Breast epithelium (tissue), 4 donors: ENCODE measurements at regions not wholly inside any gene's neighbourhood (a gene's known extent, or its start where the extent isn't known, plus 50 kb on each side); places are given as distances from the start of the nearest gene placed in this dataset.

Experiments
- DNase-seq, 2 donors: peaks; one replicate each; pipeline ENCODE4 v3.0.0-alpha.2; 2019; ENCODE audit warnings: low spot score in 2 of 2
- H3K27ac ChIP-seq, 2 donors: fragments of 200-600 bp; sonication (generic) in 1 of 2; one replicate each; pipeline ENCODE4 v1.5.1; 2016 to 2019; ENCODE audit warnings: mild to moderate bottlenecking in 1 of 2
- H3K27me3 ChIP-seq, 2 donors: fragments of 200-600 bp; sonication (generic) in 1 of 2; one replicate each; pipeline versions ENCODE4 v1.5.1 to v1.6.0; 2017 to 2019; ENCODE audit warnings: control low read depth in 1 of 2, mild to moderate bottlenecking in 1 of 2
- H3K36me3 ChIP-seq: fragments of 200-600 bp; one replicate; pipeline ENCODE4 v1.5.1; 2019
- H3K4me1 ChIP-seq, 2 donors: fragments of 200-600 bp; sonication (generic); one replicate each; pipeline ENCODE4 v1.5.1; 2016 to 2019; ENCODE audit warnings: control low read depth in 1 of 2
- H3K4me3 ChIP-seq, 3 donors: fragments of 200-600 bp; sonication (generic); 1 replicate in 2 of 3; 2 replicates in 1 of 3; pipeline ENCODE4 v1.5.1; 2016 to 2019; ENCODE audit warnings: mild to moderate bottlenecking in 3 of 3, moderate library complexity in 2 of 3
- H3K9me3 ChIP-seq, 2 donors: fragments of 200-600 bp; sonication (generic) in 1 of 2; one replicate each; pipeline ENCODE4 v1.5.1; 2016 to 2019; ENCODE audit warnings: control low read depth in 1 of 2
- CTCF ChIP-seq, 3 donors: fragments of 450-650 bp; IDR thresholded peaks; one replicate each; pipeline ENCODE4 v1.5.1; 2016 to 2017; ENCODE audit warnings: antibody characterized with exemption in 3 of 3, mild to moderate bottlenecking in 3 of 3, moderate library complexity in 3 of 3
- POLR2A ChIP-seq: fragments of 450-650 bp; IDR thresholded peaks from one replicate; pipeline ENCODE4 v1.6.1; 2016; ENCODE audit warnings: antibody characterized with exemption, mild to moderate bottlenecking, moderate library complexity
- POLR2AphosphoS5 ChIP-seq, 3 donors: sonication (generic); formaldehyde crosslinking; IDR thresholded peaks; one replicate each; pipeline ENCODE4 v1.6.1; 2017; ENCODE audit warnings: antibody characterized with exemption in 3 of 3
- intact Hi-C: fragments of 100-400 bp; cut with DNase I; formaldehyde crosslinking; loops from one replicate; pipeline ENCODE4 v1.15.1; 2023; ENCODE audit warnings: low total_unique reads

GRCh38 chr3:94414418-94414817 is 351.6 kb downstream of the NSUN3 start:
- no peak overlapping the region for H3K27ac ChIP-seq
- H3K4me1 ChIP-seq = no peaks in the 10 kb centered on the region
- H3K9me3 ChIP-seq = no peaks in the 10 kb centered on the region
- no peaks in the 10 kb centered on the region for H3K27me3 ChIP-seq
- H3K36me3 ChIP-seq = no peaks in the 10 kb centered on the region
- DNase-seq = no peak
- intact Hi-C loops = no loop called here
- H3K4me3 ChIP-seq = no peak overlapping the region
- TF ChIP-seq CTCF (IDR thresholded peaks at IDR 0.05) = no peak
- no peak for TF ChIP-seq POLR2AphosphoS5 (IDR thresholded peaks at IDR 0.05)
- no peak for TF ChIP-seq POLR2A

GRCh38 chr3:94416768-94417167 is 353.9 kb downstream of the NSUN3 start:
- no peaks in the 10 kb centered on the region for H3K9me3 ChIP-seq
- DNase-seq = no peak
- no peak overlapping the region for H3K27ac ChIP-seq
- TF ChIP-seq POLR2A (no peak), CTCF (IDR thresholded peaks at IDR 0.05) (no peak), POLR2AphosphoS5 (IDR thresholded peaks at IDR 0.05) (no peak)
- H3K36me3 ChIP-seq = no peaks in the 10 kb centered on the region
- H3K4me1 ChIP-seq = no peaks in the 10 kb centered on the region
- H3K27me3 ChIP-seq = no peaks in the 10 kb centered on the region
- intact Hi-C loops = no loop called here
- no peak overlapping the region for H3K4me3 ChIP-seq

- H3K27me3 ChIP-seq = no peaks in the 10 kb centered on the region
- no peak overlapping the region for H3K27ac ChIP-seq
- H3K4me1 ChIP-seq = no peaks in the 10 kb centered on the region
- no peak for TF ChIP-seq POLR2AphosphoS5 (IDR thresholded peaks at IDR 0.05)
- TF ChIP-seq POLR2A = no peak
- no peak for TF ChIP-seq CTCF (IDR thresholded peaks at IDR 0.05)
- H3K9me3 ChIP-seq = no peaks in the 10 kb centered on the region
- no peak overlapping the region for H3K4me3 ChIP-seq
- intact Hi-C loops = no loop called here
- H3K36me3 ChIP-seq = no peaks in the 10 kb centered on the region
- DNase-seq = no peak
Observed at GRCh38 chr3:94417963-94418455, 355.1 kb downstream of the NSUN3 start.

- intact Hi-C loops = no loop called here
- no peaks in the 10 kb centered on the region for H3K4me1 ChIP-seq
- H3K27ac ChIP-seq = no peak overlapping the region
- H3K4me3 ChIP-seq = no peak overlapping the region
- no peaks in the 10 kb centered on the region for H3K9me3 ChIP-seq
- H3K36me3 ChIP-seq = no peaks in the 10 kb centered on the region
- H3K27me3 ChIP-seq = no peaks in the 10 kb centered on the region
- TF ChIP-seq POLR2AphosphoS5 (IDR thresholded peaks at IDR 0.05) = no peak
- no peak for TF ChIP-seq CTCF (IDR thresholded peaks at IDR 0.05)
- no peak for TF ChIP-seq POLR2A
- no peak for DNase-seq
Observed at GRCh38 chr3:94420931-94421330, 358.1 kb downstream of the NSUN3 start.

GRCh38 chr3:94423578-94423977 is 360.7 kb downstream of the NSUN3 start:
- Histone ChIP-seq H3K36me3 (no peaks in the 10 kb centered on the region), H3K27ac (no peak overlapping the region), H3K4me3 (no peak overlapping the region), H3K4me1 (no peaks in the 10 kb centered on the region), H3K27me3 (no peaks in the 10 kb centered on the region), H3K9me3 (no peaks in the 10 kb centered on the region)
- intact Hi-C loops = no loop called here
- TF ChIP-seq CTCF (IDR thresholded peaks at IDR 0.05) (no peak), POLR2AphosphoS5 (IDR thresholded peaks at IDR 0.05) (no peak), POLR2A (no peak)
- DNase-seq = no peak
